Spinal cord (tissue), 9 donors: ENCODE measurements at regions not wholly inside any gene's neighbourhood (a gene's known extent, or its start where the extent isn't known, plus 50 kb on each side); places are given as distances from the start of the nearest gene placed in this dataset.

ENCODE experiments used
- DNase-seq, 6 donors: peaks; one replicate each; pipeline versions ENCODE4 v3.0.0 to v3.0.0-alpha.2; 2013 to 2015; ENCODE audit warnings: low spot score in 6 of 6, low read depth in 4 of 6
- H3K27ac ChIP-seq: one replicate; pipeline ENCODE4 v1.5.1; 2013; ENCODE audit warnings: low read depth, low read length, control low read depth
- H3K27me3 ChIP-seq: one replicate; pipeline ENCODE4 v1.6.1; 2013; ENCODE audit warnings: low read length; ENCODE audit not compliant: control insufficient read depth, insufficient read depth
- H3K36me3 ChIP-seq: one replicate; pipeline ENCODE4 v1.6.1; 2013; ENCODE audit warnings: low read length; ENCODE audit not compliant: control insufficient read depth, insufficient read depth
- H3K4me1 ChIP-seq: one replicate; pipeline ENCODE4 v1.6.1; 2013; ENCODE audit warnings: low read length; ENCODE audit not compliant: control insufficient read depth, insufficient read depth
- H3K4me3 ChIP-seq: one replicate; pipeline ENCODE4 v1.5.1; 2013; ENCODE audit warnings: low read depth, low read length, control low read depth
- H3K9me3 ChIP-seq: one replicate; pipeline ENCODE4 v1.6.1; 2013; ENCODE audit warnings: low read length; ENCODE audit not compliant: control insufficient read depth, insufficient read depth
- WGBS: methylation state at CpG from one replicate; pipeline ENCODE4 v1.1.5; 2013; ENCODE audit warnings: missing lambda C conversion rate; ENCODE audit not compliant: insufficient coverage; 5-methylcytosine and 5-hydroxymethylcytosine counted together
- donor health status: healthy.

- no peak for DNase-seq
- no peaks in the 10 kb centered on the region for H3K36me3 ChIP-seq
Measured at GRCh38 chr12:24584032-24584675, 364.7 kb downstream of the BCAT1 start.

GRCh38 chr12:24582954-24583601 is 365.8 kb downstream of the BCAT1 start:
- no peak for DNase-seq
- no peak overlapping the region for H3K27ac ChIP-seq
- no peak overlapping the region for H3K4me3 ChIP-seq
- 97% methylated on average over 10 of the region's 18 CpGs for WGBS
- H3K9me3 ChIP-seq = peaks cover 8% of the 10 kb centered on the region
- no peaks in the 10 kb centered on the region for H3K4me1 ChIP-seq
- no peaks in the 10 kb centered on the region for H3K36me3 ChIP-seq
- no peaks in the 10 kb centered on the region for H3K27me3 ChIP-seq

More at GRCh38 chr12:24584032-24584675, 364.7 kb downstream of the BCAT1 start:
- 97% methylated on average over 9 of the region's 21 CpGs for WGBS
- Histone ChIP-seq H3K27me3 (no peaks in the 10 kb centered on the region), H3K9me3 (peaks cover 8% of the 10 kb centered on the region), H3K4me1 (no peaks in the 10 kb centered on the region), H3K4me3 (no peak overlapping the region), H3K27ac (no peak overlapping the region)

DNA sequence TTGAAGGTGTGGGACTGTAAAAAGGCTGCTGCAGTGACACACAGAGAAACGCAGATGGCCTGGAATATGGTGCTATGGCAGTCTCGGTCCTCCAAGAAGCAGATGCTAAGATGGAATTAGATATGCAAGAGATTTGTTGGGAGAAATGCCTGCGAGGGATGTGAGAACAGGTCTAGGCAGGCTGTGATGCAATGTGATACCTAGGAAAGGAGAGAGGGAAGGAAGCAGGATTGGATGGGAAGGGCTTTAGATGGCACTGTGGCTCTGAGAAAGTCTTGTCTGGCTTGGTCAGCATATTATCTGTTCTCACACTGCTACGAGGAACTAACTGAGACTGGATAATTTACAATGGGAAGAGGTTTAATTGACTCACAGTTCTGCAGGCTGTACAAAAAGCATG is 374.4 kb downstream of the BCAT1 start:
- no peak overlapping the region for H3K4me3 ChIP-seq
- no peaks in the 10 kb centered on the region for H3K36me3 ChIP-seq
- no peaks in the 10 kb centered on the region for H3K27me3 ChIP-seq
- H3K4me1 ChIP-seq = no peaks in the 10 kb centered on the region
- no peak overlapping the region for H3K27ac ChIP-seq
- H3K9me3 ChIP-seq = peaks cover under 1% of the 10 kb centered on the region
- no peak for DNase-seq
- WGBS = 100% methylated on average over 3 of the region's 4 CpGs

GRCh38 chr12:24573621-24574020 is 375.3 kb downstream of the BCAT1 start:
- H3K4me1 ChIP-seq = no peaks in the 10 kb centered on the region
- no peaks in the 10 kb centered on the region for H3K9me3 ChIP-seq
- no peaks in the 10 kb centered on the region for H3K36me3 ChIP-seq
- H3K4me3 ChIP-seq = no peak overlapping the region
- H3K27ac ChIP-seq = no peak overlapping the region
- H3K27me3 ChIP-seq = no peaks in the 10 kb centered on the region
- DNase-seq = no peak

DNA sequence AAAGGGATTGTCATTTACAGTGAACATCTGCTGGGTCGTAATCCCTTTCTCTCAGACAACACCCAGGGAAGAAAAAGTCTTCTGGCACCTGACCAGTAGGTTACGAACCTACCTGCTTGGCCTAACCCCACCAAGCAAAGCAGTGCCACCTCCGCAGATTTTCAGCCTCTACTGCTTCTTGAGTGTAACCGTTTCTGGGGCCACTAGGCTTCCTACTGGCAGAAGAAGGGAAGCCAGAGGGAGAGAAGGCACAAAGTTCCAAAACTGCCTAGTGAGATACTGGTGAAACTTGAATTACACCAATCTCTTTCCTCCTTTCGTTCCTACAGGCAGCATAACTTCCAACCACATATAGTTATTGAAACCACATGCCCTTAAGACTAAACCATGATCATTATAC is 383.6 kb downstream of the BCAT1 start:
- Histone ChIP-seq H3K36me3 (no peaks in the 10 kb centered on the region), H3K4me3 (no peak overlapping the region), H3K27me3 (no peaks in the 10 kb centered on the region), H3K9me3 (no peaks in the 10 kb centered on the region), H3K4me1 (peaks cover 3% of the 10 kb centered on the region), H3K27ac (no peak overlapping the region)
- no peak for DNase-seq
- WGBS = 81% methylated on average over 3 of the region's 5 CpGs

DNA sequence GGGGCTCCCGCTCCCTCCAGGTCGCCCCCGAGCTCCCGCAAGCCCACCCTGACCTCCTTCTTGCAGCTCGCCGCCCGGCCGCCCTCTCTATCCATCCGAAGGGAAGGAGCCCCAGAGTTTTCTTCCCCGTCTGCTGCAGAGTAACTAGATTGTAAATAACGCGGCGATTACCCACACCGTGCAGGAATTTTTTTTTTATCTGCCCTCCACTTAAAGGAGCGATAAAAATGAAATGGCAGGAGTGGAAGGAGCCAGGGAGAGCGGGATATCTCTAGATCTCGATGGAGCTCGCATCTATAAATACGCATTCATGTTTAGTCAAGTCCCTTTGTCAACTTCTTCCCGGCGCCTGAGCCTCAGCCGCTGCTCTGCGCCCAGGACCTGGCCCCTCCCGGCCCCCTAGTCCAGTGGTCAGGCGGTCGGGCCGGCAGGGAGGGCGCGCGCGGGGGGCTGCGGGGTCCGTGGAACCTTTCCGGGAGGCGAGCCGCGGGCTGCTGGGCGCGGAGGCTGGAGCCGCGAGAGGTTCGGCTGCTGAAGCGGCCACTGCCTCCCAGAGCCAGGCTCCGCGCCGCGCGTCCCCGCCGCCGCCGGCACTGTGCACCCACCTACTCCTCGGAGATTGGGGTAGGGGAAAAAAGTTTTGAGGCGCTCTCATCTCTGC is 386.0 kb downstream of the BCAT1 start:
- H3K27me3 ChIP-seq = no peaks in the 10 kb centered on the region
- peak in 4 of 6 donors; percentile 46 to 88 (median 71) for DNase-seq
- H3K9me3 ChIP-seq = no peaks in the 10 kb centered on the region
- H3K4me1 ChIP-seq = peaks cover 3% of the 10 kb centered on the region
- H3K4me3 ChIP-seq = peak overlapping the region; percentile 89
- peak overlapping the region; percentile 94 for H3K27ac ChIP-seq
- WGBS = 0% methylated on average over 36 of the region's 54 CpGs
- no peaks in the 10 kb centered on the region for H3K36me3 ChIP-seq

DNA sequence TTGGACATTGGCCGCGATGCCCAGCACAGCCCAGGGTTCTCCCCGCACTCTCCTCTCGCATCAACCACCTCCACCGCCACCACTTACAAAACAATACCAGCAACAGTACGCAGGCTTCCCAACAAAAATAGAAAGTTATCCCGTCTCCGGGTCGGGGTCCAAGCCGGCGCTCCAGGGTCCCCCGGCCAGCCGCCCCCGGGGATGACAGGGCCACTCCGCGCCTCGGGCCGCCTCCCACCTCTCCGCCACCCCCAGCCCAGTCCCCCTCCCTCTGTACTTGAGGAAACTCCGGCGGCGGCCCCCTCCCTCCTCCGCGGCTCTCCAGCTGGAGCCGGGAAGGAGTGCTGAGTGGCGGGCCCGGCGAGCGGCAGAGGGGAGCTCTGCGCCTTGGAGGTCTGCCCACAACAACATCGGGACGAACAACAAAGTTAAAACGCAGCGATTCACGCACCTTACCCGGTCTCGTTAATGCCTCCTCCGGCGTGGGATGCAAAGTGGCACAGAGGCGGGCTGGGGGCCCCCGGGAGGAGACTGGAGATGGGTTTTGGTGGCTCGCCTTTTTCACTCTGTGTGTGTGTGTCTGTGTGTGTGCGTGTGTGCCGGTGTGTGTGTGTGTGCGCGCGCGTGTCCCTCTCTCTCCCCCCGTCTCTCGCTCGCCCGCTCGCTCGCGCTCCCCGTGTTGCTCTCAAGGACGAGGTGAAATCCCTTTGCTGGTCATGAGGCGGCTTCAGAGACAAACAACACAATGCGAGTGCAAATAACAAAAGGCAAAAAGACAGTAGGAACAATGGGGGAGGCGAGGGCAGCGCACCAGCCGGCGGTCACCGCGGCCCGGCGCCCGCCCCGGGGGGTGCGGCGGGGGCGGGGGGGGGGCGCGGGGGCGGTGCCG is 386.8 kb downstream of the BCAT1 start:
- H3K4me1 ChIP-seq = peaks cover 3% of the 10 kb centered on the region
- no peaks in the 10 kb centered on the region for H3K36me3 ChIP-seq
- DNase-seq = peak in 5 of 6 donors; percentile 66 to 95 (median 71)
- H3K9me3 ChIP-seq = no peaks in the 10 kb centered on the region
- H3K27me3 ChIP-seq = no peaks in the 10 kb centered on the region
- WGBS = 0% methylated on average over 58 of the region's 76 CpGs
- peak overlapping the region; percentile 94 for H3K27ac ChIP-seq
- H3K4me3 ChIP-seq = peak overlapping the region; percentile 89

DNA sequence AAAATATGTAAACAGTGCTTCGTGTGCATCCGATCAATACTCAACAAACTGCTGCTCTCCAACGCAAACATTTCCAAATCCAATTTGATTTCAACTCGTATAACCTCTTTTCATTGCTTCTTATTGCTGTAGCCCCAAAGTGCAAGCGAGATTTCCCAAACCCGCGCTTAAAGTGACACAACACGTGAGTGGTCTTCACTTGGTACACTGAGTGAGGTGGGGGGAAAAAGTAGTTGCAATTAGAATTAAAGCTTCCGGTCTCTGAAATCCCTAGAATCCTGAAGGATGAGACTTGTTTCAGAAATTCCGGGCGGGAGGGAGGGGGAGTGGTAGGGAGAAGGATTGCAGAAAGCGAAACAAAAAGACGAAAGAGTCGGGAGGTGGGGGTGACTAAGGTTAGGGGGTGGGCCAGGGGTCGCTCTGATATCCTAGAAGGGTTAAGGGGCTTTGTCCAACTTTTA is 387.5 kb downstream of the BCAT1 start:
- Histone ChIP-seq H3K27me3 (no peaks in the 10 kb centered on the region), H3K9me3 (no peaks in the 10 kb centered on the region), H3K27ac (peak overlapping the region; percentile 94), H3K4me1 (peaks cover 3% of the 10 kb centered on the region), H3K4me3 (peak overlapping the region; percentile 89), H3K36me3 (no peaks in the 10 kb centered on the region)
- peak in 2 of 6 donors; percentile 72 to 74 for DNase-seq
- WGBS = 2% methylated on average over 9 of the region's 15 CpGs

DNA sequence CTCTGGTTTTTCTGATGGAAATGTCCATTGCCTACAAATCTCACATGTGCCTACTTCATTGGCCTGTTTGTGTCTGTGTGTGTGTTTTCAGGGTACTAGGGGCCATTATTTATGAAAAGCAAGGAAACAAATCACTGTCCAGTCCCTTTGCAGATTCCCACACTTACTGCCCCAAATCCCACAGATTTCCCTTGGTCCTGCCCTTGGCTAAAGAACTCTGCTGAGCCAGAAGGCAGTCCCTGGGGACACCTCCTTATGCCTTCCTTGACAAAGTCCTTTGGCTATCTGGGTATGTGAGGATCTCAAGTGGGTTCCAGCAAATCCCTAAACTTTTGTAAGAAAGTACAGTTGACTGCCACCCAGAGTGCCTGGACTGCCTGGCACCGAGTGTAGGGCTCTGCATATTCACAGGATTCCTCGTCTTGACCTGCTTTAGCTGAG is 388.1 kb downstream of the BCAT1 start:
- WGBS = 15% methylated on average over 2 of the region's 2 CpGs
- Histone ChIP-seq H3K9me3 (no peaks in the 10 kb centered on the region), H3K4me1 (peaks cover 3% of the 10 kb centered on the region), H3K27me3 (no peaks in the 10 kb centered on the region), H3K27ac (peak overlapping the region; percentile 94), H3K4me3 (peak overlapping the region; percentile 89), H3K36me3 (no peaks in the 10 kb centered on the region)
- peak in 2 of 6 donors; percentile 28 to 48 for DNase-seq
